ENCODE measurements at regions not wholly inside any gene's neighbourhood (a gene's known extent, or its start where the extent isn't known, plus 50 kb on each side); places are given as distances from the start of the nearest gene placed in this dataset.

DNA sequence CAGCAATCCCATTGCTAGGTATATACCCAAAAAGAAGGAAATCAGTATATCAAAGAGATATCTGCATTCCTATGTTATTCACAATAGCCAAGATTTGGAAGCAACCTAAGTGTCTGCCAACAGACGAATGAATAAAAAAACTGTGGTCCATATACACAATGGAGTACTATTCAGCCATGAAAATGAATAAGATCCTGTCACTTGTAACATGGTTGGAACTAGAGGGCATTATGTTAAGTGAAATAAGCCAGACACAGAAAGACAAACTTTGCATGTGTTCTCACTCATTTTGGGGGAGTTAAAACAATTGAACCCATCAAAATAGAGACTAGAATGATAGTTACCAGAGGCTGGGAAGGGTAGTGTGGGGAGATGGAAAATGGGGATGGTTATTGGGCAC, 323.5 kb upstream of the NFE2L3 start:
- H3K4me3 ChIP-seq (ENCODE audit: low read depth, low read length): no peak overlapping the region

DNA sequence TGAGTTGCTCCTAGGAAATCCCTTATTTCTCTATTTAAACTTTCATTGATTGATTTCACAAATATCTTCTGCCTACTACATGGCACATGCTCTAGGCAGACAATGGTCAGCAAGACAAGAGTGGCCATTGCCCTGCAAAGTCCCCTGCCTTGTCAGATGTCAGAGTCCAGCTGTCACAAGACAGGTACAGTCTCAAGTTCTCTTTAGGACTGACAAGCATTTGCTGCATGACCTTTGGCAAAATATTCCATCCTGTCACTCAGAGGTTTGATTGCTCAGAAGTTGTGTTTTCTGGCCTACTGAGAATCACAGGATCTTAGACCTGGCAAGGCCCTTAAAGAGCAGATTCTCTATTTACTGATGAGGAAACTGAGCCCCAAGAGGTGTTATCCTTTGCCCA, 322.3 kb upstream of the NFE2L3 start:
- no peak overlapping the region for H3K4me3 ChIP-seq (ENCODE audit: low read depth, low read length)

DNA sequence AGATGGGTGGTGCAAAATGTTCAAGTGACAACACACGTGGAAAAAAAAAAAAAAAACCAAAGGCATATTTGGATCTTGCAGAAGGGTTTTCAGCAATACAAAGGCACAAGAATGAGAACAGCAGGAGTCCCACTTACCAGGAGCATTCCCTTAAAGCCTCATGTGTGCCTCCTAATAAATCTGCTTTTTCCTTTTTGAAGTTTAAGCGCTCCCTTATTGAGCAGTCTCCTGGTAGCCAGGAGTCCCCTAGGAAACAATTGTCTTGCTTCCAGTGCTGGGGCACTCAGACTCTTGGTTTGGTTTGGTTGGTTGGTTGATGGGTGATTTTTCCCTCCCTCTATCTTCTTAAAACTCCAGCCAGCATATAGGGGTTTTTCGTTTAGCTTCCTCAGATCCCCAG, 321.8 kb upstream of the NFE2L3 start:
- H3K4me3 ChIP-seq (ENCODE audit: low read depth, low read length): no peak overlapping the region

DNA sequence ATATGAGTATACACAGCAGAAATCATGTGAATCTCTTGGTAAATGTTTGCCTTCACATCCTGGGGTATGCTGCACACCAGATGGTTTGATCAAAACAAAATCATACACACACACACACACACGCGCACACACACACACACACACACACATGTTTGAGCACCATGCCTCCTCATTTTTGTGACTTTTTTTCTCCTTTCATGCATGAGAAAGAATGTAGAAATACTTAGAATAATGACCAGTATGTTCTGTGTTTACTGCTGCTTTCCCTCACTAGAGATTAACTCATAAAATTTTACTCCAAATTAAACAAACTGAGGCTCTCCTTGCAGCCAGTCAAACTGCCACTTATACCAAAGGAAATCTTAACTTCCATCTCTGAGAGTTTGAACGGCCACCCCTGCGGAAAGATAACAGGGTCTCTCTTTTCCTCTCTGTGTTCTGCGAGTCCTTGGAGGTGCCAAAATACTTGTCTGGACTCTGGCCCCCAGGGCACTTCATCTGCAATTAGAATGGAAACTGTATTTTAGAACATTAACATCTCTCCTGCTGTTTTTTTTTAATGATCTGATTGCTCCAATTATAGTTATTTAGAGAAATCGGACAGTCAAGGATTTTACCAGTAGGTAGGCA, 320.8 kb upstream of the NFE2L3 start:
- no peak overlapping the region for H3K4me3 ChIP-seq (ENCODE audit: low read depth, low read length)

DNA sequence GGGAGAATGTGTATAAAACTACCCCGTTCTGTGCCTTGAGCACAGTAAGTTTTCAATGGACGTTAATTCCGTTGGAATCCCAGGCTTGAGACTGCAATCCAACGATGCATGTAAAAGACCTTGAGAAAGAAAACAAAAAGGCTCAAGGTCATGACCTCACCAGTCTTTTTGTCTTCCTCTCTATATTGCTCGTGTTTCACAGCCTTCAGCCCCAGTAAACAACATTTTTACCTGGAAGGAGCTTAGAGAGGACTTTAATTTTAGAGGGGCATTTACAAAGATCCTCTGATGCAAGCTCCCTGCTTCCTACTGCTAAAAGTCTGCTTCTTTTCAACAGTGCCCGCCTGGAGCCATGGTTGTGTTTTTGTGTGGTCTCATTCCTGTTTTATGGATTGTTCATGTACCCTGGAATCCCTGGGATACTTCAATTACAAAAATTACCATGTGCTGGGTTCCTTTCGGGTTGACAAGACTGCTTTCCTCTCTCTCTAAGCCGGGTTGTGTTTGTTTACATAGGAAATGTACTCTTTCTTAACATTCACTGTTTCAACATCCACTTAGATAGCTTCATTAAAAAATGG, 320.1 kb upstream of the NFE2L3 start:
- no peak overlapping the region for H3K4me3 ChIP-seq (ENCODE audit: low read depth, low read length)

DNA sequence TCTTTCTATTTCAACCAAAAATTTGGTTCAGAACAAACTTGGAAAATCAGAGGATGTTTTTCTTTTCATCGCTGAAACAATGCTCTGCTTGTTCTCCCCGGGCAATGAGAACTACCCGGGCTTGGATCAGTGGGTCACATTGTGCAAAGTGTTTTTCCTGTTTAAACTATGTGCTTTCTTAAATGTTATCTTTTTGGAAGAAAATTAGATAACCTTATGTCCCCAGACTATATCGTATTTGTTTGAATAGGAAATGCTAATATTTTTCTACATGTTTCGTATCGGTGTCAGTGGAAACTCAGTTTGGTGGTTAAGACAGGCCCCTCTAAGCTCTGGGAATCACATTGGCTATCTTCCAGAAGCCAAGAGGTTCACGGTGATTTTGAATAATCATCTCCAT, 319.5 kb upstream of the NFE2L3 start:
- no peak overlapping the region for H3K4me3 ChIP-seq (ENCODE audit: low read depth, low read length)

DNA sequence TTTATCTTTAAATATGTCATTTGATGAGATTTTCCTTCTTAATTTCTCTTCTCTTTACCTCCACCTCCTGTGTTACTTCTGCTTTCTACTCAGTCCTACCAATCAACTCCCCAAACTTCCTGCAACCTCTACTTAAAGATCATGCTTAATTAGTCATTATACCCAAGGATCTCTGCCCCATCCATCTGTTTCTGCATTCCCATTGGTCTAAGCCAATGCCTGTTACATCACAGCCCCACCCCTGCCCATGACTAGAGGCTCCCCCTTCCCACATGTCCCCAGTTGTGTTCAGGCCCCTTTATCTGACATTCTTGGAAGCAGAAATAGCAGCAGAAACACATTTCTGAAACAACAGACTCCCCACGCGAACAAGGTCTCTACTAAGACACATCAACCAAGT, 319.1 kb upstream of the NFE2L3 start:
- H3K4me3 ChIP-seq (ENCODE audit: low read depth, low read length): no peak overlapping the region

DNA sequence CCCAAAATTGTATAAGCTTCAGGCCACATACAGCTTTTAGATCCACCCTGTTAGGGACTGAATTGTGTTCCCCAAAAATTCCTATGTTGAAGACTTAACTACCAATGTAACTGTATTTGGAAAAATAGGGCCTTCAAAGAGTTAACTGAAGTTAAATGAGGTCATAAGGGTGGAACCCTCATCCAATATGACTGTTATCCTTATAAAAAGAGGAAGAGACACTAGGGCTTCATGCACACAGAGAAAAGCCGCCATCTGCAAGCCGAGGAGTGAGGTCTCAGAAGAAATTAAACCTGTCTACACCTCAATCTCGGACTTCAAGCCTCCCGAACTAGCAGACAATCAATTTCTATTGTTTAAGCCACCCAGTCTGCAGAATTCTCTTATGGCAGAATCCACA, 317.9 kb upstream of the NFE2L3 start:
- no peak overlapping the region for H3K4me3 ChIP-seq (ENCODE audit: low read depth, low read length)

DNA sequence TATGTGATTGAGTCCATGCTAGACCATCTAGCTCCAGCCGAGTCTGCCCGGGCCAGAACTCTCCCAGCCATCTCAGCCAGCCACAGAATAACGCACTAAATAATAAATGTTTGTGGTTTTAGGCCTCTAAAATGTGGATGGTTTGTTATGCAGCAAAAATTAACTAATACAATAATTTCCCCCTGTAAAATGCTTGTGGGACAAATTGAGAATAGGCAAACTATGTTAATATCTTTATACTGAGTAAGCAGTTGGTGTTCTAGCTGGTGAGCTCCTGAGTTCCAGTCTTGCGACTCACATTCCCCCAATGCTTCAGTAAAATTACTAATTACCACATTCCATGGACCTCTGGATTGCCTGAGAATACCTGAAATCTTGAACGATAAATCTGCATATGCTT, 316.8 kb upstream of the NFE2L3 start:
- no peak overlapping the region for H3K4me3 ChIP-seq (ENCODE audit: low read depth, low read length)

DNA sequence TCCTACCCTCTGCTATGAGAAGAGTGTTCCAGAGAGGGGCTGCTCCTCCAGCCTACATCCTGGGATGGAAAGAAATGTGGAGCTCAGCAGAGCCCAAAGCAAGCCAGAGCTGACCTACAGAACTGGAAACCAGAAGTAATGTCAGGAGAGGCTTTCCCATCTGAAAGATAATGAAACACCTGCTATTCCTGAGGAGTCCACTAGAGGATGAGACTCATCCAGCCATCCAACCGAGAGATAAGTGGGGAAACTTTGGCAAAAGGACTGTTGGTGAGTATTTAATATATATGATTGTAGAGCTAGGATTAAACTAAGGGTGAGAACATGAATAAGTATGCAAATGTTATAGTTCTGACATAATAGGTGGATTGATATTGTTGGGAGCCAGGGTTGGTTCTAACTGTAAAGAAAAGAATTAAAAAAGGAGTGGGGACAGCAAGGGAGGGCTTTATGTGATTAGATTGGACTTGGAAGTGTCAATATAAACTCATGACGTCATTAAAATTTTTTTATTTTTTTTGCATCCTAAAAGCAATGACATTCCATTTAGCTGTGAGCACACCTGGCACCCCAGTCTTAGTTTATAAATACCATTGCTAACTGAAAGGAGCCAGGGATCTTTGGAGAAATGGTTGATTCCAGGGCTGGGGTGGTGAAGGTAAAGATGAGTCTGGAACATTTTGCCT, 312.8 kb upstream of the NFE2L3 start:
- no peak overlapping the region for H3K4me3 ChIP-seq (ENCODE audit: low read depth, low read length)

DNA sequence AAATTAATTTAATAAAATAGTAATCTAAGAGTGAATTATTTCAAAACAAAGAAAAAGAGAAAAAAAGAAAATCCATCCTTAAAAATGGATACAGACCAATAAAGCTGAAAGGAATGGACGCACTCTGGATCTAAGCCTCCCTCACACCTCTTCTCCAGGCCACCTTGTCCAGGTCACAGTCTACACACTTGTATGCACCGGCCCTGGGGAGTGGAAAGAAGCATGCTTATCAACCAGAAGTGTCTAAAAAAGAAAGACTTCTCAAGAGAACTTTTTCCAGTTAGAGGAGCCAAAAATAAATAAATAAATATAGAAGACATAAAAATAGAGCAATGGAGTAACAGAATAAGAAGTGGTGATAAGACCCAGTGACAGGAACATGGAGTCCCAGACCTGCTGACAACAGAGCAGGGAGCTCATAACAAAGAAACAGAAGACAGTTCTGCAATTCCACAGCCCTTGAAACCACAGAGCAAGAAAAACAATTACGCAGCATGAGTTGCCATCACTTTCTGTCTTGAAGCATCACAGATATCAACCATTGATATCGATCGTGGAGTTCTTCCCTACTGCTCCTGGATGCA, 311.7 kb upstream of the NFE2L3 start:
- no peak overlapping the region for H3K4me3 ChIP-seq (ENCODE audit: low read depth, low read length)

DNA sequence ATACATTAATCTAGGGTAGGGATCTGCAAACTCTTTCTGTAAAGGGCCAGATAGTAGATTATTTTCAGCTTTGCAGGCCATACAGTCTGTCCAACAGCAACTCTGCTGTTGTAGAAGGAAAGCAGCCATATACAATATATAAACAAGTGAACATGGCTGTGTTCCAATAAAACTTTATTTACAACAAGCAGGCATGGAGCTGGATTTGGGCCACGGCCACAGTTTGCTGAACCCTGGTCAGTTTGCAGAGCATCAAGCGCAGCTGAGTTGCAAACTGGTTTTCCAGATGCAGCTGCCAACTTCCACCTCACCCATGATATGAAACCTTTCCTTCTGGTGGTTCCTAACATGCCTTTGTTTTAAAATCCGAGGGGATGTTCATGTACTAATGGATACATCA, 310.4 kb upstream of the NFE2L3 start:
- no peak overlapping the region for H3K4me3 ChIP-seq (ENCODE audit: low read depth, low read length)

DNA sequence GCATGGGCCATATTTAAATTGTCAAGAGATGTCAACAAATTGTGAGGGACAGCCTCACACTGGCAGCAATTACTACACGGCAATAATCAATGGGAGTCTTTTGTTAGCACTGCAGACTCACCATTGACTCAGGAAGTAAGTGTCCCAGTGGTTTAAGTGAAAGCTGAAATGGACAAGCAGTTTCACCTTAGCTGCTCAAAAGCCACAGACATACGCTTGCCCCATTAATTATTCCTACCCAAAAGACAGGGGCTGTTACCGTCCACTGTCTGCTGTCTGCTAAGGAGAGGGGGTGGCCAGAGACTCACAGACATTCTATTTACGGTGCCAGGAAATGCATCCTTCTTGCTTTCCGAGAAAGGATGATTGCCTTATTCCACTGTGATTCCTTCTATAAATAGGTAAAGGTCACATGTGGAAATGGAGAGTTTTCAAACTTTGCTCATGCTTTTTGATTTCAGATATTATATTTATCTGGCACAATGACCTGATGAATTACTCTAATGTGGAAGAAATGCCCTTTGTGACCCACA, 309.7 kb upstream of the NFE2L3 start:
- no peak overlapping the region for H3K4me3 ChIP-seq (ENCODE audit: low read depth, low read length)

DNA sequence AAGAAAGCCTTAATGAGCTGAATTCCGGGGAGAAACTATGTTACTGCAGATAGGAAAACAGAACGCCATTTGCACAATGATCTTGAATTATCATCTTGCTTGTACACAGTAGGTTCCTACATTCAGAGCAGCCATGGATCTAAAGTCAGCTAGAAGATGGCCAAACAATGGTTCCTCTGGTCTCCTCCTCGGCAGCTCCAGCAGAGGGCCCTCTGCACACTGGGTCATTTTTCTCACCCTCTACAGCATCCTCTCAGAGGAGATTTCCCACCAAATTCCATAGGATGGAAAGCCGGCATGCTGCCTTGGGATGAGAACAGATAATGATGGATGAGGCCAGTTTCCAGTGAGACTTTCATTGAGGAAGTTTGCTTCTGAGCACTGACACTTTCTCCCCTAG, 308.5 kb upstream of the NFE2L3 start:
- no peak overlapping the region for H3K4me3 ChIP-seq (ENCODE audit: low read depth, low read length)

DNA sequence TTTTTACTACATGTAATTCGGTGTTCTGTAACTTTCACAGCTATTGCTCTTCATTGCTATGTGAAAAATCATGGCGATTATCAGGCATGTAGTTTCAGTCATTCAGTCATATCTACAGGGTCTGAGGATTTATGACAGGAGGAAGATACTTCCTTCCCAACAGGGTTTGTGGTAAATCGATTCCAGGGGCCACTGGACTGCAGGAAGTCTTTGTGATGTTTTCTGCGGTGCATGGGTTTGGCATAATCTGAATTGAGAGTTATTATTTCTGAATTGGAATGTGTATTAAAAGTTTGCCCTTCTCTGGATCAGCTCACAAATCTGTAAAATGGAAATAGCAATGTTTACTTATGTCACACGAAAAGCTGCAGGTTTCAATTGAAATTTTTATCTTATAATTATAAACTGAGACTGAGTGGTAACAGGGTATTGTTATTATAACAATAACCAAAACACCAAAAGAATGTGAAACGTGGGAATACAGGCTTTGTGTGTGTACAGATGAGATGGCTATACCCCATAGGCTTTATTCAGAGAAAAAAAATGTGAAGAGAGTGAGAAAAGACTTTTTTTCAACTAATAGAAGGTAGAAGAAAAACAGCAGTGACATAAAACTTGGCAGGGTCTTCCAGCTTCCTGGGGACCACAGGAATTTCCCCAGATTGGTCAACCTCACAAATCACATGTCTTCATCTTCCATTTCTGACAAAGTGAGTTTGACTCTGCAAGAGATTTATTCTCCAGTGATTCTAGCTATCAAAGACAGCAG, 307.7 kb upstream of the NFE2L3 start:
- no peak overlapping the region for H3K4me3 ChIP-seq (ENCODE audit: low read depth, low read length)

DNA sequence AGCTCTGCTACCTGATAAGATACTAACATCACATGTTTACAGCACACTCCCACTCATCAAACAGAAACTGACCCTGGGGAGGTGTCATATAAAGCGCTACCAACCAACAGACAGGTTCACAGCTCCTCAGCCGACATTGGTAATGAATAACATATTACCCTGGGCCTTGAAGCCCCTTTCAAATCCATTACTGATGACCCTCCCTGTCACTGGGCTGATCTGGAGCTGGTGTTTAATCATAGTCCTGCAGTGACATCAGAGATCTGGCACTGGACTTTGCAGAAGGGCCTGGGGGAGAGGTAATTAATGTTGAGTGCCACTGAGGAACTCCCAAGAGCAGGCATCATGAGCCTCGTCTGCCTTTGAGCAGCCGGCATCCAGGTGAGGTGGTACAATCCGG, 306.5 kb upstream of the NFE2L3 start:
- no peak overlapping the region for H3K4me3 ChIP-seq (ENCODE audit: low read depth, low read length)

DNA sequence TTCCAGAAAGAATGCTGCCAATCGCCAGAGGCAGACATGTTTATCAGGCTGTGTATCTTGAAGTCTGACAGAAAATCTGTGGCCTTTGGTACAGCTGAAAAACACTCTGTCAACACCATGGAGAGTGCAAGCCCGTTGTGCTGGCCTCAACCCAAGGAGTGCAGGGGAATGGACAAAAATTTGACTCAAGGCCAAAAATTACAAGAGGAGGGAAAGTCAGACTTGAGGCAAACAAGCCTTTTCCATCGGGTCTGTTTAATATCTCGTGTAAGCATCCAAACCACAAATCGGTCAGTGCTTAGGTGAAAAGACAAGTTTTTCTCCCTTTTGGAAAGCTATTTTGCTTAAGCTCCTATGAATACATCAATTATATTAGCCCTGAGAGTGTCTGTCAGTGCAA, 305.3 kb upstream of the NFE2L3 start:
- no peak overlapping the region for H3K4me3 ChIP-seq (ENCODE audit: low read depth, low read length)

DNA sequence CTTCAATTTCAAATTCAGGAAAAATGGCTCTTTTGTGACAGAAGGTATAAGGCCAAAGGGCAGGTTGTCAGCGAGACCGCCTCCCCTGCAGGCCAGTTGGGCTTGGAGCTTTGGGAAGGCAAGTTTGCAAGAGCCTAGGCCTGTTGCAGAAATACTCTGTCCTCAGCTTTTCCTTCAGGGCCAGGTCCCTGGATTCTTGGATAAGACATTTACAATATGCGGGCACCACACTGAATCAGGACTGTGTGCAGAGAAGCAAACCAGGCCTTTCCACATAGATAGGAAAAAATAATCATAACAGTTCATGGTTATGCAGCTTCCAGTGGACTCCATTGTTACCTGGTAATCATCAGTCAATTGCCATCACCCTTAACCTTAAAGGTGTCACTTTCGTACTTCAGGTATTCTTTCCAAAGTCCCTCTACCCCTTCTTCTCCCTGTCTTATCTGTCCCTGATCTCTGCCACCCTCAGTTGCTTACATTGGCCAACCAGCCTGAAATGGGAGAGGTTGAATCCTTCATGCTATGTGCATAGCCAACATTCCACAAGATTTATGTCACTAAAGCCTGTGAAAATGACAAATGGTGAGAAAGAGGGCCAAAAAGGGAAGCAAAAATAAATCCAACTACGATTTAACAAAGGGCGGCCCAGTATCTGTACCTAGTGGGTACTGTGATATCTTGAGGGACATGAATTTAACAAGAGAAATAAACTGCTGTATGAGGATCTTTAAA, 304.5 kb upstream of the NFE2L3 start:
- H3K4me3 ChIP-seq (ENCODE audit: low read depth, low read length): no peak overlapping the region

DNA sequence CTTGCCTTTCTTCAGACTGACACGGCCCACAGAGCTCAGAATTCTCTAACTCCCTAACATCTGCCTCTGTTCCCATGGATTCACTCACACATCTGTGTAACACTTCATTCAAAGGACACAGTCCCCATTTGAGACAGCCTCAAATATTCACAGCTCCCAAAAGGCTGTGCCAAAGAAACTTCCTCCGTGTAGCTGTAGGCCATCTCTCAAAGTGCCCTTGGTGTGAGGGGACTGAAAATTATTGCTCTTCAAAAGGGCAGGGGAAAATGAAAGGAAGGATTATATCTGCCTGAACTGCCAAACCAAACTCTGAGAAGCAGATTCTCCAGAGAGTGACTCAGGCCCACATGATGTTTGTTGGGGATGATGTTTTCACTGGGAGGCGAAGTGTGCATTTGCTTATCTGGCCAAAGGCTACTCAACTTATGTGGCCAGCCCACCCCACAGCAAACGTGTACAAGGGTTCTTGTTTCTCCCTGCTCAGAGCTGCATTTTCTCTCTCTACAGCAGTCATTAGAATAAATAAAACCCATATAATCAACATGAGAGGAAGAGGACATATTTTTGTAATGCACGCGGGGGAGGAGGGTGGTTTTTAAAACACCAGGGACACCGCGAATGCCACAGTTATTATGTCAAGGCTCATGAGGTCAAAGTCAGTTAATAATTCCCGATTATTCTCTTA, 302.4 kb upstream of the NFE2L3 start:
- no peak overlapping the region for H3K4me3 ChIP-seq (ENCODE audit: low read depth, low read length)

DNA sequence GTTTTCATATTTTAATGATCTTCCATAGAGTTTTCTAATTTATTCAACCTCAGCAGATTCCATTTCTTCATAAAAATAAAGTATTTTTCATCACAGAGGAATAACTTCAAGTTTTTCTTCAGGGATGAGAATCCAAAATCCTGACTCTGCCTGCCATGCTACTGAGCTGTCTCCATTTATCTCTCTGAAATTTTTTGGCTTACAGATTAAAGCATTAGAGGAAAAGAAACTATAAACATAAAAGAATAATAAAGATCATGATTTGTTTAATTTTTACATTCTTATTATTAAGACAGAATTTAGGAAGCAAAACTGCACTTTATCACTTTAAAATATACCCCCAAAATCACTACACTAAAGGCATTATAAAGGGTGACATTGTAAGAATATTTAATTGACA, 301.8 kb upstream of the NFE2L3 start:
- no peak overlapping the region for H3K4me3 ChIP-seq (ENCODE audit: low read depth, low read length)

All from iPS-11a (cell line).